Gastrocnemius medialis (tissue), 4 donors: ENCODE measurements at regions not wholly inside any gene's neighbourhood (a gene's known extent, or its start where the extent isn't known, plus 50 kb on each side); places are given as distances from the start of the nearest gene placed in this dataset.

ENCODE experiments used
- ATAC-seq, 2 donors: fragments of 150-250 bp; one replicate each; pipeline ENCODE4 v1.9.1; 2016
- DNase-seq, 2 donors: peaks; one replicate each; pipeline ENCODE4 v3.0.0-alpha.2; 2019
- H3K27ac ChIP-seq, 4 donors: fragments of 200-600 bp; sonication (generic); 1 replicate in 1 of 4; 2 replicates in 3 of 4; pipeline ENCODE4 v1.5.1; 2016 to 2018; ENCODE audit warnings: mild to moderate bottlenecking in 2 of 4, moderate library complexity in 1 of 4
- H3K27me3 ChIP-seq, 3 donors: fragments of 200-600 bp; sonication (generic) in 2 of 3; 1 replicate in 1 of 3; 2 replicates in 2 of 3; pipeline versions ENCODE4 v1.5.1 to v1.6.0; 2016 to 2019; ENCODE audit warnings: mild to moderate bottlenecking in 1 of 3, moderate library complexity in 1 of 3
- H3K36me3 ChIP-seq, 2 donors: fragments of 200-600 bp; sonication (generic) in 1 of 2; one replicate each; pipeline ENCODE4 v1.5.1; 2017 to 2018
- H3K4me1 ChIP-seq, 2 donors: fragments of 200-600 bp; sonication (generic) in 1 of 2; one replicate each; pipeline ENCODE4 v1.5.1; 2016 to 2017; ENCODE audit warnings: mild to moderate bottlenecking in 2 of 2
- H3K4me3 ChIP-seq, 4 donors: fragments of 200-600 bp; sonication (generic) in 3 of 4; 1 replicate in 1 of 4; 2 replicates in 3 of 4; pipeline ENCODE4 v1.5.1; 2016 to 2019; ENCODE audit warnings: mild to moderate bottlenecking in 2 of 4
- H3K9me3 ChIP-seq, 3 donors: fragments of 200-600 bp; sonication (generic) in 2 of 3; 1 replicate in 1 of 3; 2 replicates in 2 of 3; pipeline ENCODE4 v1.5.1; 2016 to 2019
- POLR2A ChIP-seq, 2 donors: fragments of 450-650 bp; IDR thresholded peaks; one replicate each; pipeline ENCODE4 v1.6.1; 2017; ENCODE audit warnings: antibody characterized with exemption in 2 of 2, mild to moderate bottlenecking in 2 of 2, moderate library complexity in 2 of 2
- in situ Hi-C, 4 donors: fragments of 200-750 bp; cut with MboI; loops; one replicate each; pipeline versions ENCODE4 v1.15.0 to v1.8.0; 2017; ENCODE audit warnings: low sequenced_read_pairs in 4 of 4
- intact Hi-C: fragments of 100-400 bp; cut with DNase I; formaldehyde crosslinking; loops from one replicate; pipeline ENCODE4 v1.15.1; 2023; ENCODE audit warnings: low total_unique reads
- TF ChIP-seq, protein P1 (sequence below), 5 experiments: fragments of 450-650 bp in 3 of 5; fragments of 200-600 bp in 2 of 5; sonication (generic) in 2 of 5; IDR thresholded peaks in 4 of 5; conservative IDR thresholded peaks in 1 of 5; 1 replicate in 4 of 5; 2 replicates in 1 of 5; pipeline ENCODE4 v1.5.1; 2016 to 2019; ENCODE audit warnings: antibody characterized with exemption in 5 of 5, mild to moderate bottlenecking in 3 of 5, moderate library complexity in 3 of 5

GRCh38 chr13:33970746-33971561 lies 153.0 kb downstream of the RFC3 start:
- DNase-seq, result no peak
- no peak for ATAC-seq
- H3K4me1 ChIP-seq, result no peaks in the 10 kb centered on the region
- intact Hi-C loops, result no loop called here
- no peaks in the 10 kb centered on the region for H3K9me3 ChIP-seq
- H3K36me3 ChIP-seq, result no peaks in the 10 kb centered on the region
- H3K4me3 ChIP-seq, result no peak overlapping the region
- in situ Hi-C loops, result no loop called here
- H3K27me3 ChIP-seq, result no peaks in the 10 kb centered on the region
- TF ChIP-seq, protein P1, sequence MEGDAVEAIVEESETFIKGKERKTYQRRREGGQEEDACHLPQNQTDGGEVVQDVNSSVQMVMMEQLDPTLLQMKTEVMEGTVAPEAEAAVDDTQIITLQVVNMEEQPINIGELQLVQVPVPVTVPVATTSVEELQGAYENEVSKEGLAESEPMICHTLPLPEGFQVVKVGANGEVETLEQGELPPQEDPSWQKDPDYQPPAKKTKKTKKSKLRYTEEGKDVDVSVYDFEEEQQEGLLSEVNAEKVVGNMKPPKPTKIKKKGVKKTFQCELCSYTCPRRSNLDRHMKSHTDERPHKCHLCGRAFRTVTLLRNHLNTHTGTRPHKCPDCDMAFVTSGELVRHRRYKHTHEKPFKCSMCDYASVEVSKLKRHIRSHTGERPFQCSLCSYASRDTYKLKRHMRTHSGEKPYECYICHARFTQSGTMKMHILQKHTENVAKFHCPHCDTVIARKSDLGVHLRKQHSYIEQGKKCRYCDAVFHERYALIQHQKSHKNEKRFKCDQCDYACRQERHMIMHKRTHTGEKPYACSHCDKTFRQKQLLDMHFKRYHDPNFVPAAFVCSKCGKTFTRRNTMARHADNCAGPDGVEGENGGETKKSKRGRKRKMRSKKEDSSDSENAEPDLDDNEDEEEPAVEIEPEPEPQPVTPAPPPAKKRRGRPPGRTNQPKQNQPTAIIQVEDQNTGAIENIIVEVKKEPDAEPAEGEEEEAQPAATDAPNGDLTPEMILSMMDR (IDR thresholded peaks at IDR 0.05 in 4 of 5, conservative IDR thresholded peaks at IDR 0.05 in 1 of 5), result no peak
- TF ChIP-seq POLR2A (IDR thresholded peaks at IDR 0.05), result no peak
- H3K27ac ChIP-seq, result no peak overlapping the region

DNA sequence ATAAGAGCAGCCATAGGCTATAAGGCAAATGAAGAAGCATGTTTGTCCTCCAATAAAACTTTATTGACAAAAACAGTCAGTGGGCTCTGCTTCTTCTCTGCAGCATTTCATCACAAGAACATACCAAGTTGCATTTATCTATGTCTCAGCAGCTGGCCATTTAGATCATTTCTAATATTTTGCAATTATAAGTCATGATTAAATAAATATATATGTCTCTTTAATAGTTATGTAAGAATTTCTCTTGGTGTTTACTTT lies 153.5 kb downstream of the RFC3 start:
- DNase-seq, result no peak
- Histone ChIP-seq H3K27me3 (no peaks in the 10 kb centered on the region), H3K4me1 (no peaks in the 10 kb centered on the region), H3K27ac (no peak overlapping the region), H3K9me3 (no peaks in the 10 kb centered on the region), H3K36me3 (no peaks in the 10 kb centered on the region), H3K4me3 (no peak overlapping the region)
- no peak for ATAC-seq
- in situ Hi-C loops (no loop called here), intact Hi-C loops (no loop called here)
- TF ChIP-seq, protein P1 (IDR thresholded peaks at IDR 0.05 in 4 of 5, conservative IDR thresholded peaks at IDR 0.05 in 1 of 5), result no peak
- no peak for TF ChIP-seq POLR2A (IDR thresholded peaks at IDR 0.05)

GRCh38 chr13:33973194-33973593 lies 155.2 kb downstream of the RFC3 start:
- Histone ChIP-seq H3K4me3 (no peak overlapping the region), H3K27ac (no peak overlapping the region), H3K27me3 (no peaks in the 10 kb centered on the region), H3K9me3 (no peaks in the 10 kb centered on the region), H3K4me1 (no peaks in the 10 kb centered on the region), H3K36me3 (no peaks in the 10 kb centered on the region)
- intact Hi-C loops, result no loop called here
- TF ChIP-seq, protein P1 (IDR thresholded peaks at IDR 0.05 in 4 of 5, conservative IDR thresholded peaks at IDR 0.05 in 1 of 5), result no peak
- TF ChIP-seq POLR2A (IDR thresholded peaks at IDR 0.05), result no peak
- ATAC-seq (no peak), DNase-seq (no peak)
- in situ Hi-C loops, result no loop called here

- Histone ChIP-seq H3K36me3 (no peaks in the 10 kb centered on the region), H3K4me3 (no peak overlapping the region), H3K27me3 (no peaks in the 10 kb centered on the region), H3K9me3 (no peaks in the 10 kb centered on the region), H3K27ac (no peak overlapping the region), H3K4me1 (no peaks in the 10 kb centered on the region)
- in situ Hi-C loops (no loop called here), intact Hi-C loops (no loop called here)
- ATAC-seq (no peak), DNase-seq (no peak)
- TF ChIP-seq POLR2A (IDR thresholded peaks at IDR 0.05), result no peak
- TF ChIP-seq, protein P1 (IDR thresholded peaks at IDR 0.05 in 4 of 5, conservative IDR thresholded peaks at IDR 0.05 in 1 of 5), result no peak
Measured at GRCh38 chr13:33976965-33977364, 159.0 kb downstream of the RFC3 start.

GRCh38 chr13:33978653-33979052 lies 160.7 kb downstream of the RFC3 start:
- ATAC-seq, result no peak
- Histone ChIP-seq H3K27ac (no peak overlapping the region), H3K4me1 (no peaks in the 10 kb centered on the region), H3K9me3 (no peaks in the 10 kb centered on the region), H3K27me3 (no peaks in the 10 kb centered on the region), H3K4me3 (no peak overlapping the region), H3K36me3 (no peaks in the 10 kb centered on the region)
- DNase-seq, result no peak
- in situ Hi-C loops, result no loop called here
- TF ChIP-seq, protein P1 (IDR thresholded peaks at IDR 0.05 in 4 of 5, conservative IDR thresholded peaks at IDR 0.05 in 1 of 5), result no peak
- no peak for TF ChIP-seq POLR2A (IDR thresholded peaks at IDR 0.05)
- intact Hi-C loops, result no loop called here
